ENCODE measurements at regions not wholly inside any gene's neighbourhood (a gene's known extent, or its start where the extent isn't known, plus 50 kb on each side); places are given as distances from the start of the nearest gene placed in this dataset.

DNA sequence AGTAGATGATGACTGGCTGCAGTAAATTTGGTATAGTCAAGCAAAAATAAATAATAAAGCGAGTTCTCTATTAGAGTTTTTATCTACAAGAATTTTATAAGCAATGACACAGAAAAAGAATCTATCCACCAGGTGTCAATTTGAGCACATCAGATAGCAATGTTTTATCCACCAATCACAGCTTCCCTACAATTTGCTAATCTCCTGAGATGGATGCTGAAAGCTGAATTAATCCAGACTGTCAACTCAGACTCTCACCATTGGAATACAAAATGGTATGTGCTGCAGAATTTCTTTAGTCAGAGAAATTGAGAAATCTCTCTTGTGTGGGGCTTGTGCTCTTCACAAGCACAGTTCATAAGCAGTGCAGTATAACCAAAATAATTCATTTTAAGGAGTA is 888.9 kb upstream of the GHITM start:
- Mint-ChIP-seq H3K36me3 (ENCODE audit: unreplicated experiment) (no peaks in the 10 kb centered on the region), H3K4me1 (ENCODE audit: unreplicated experiment) (no peaks in the 10 kb centered on the region), H3K4me3 (ENCODE audit: unreplicated experiment) (no peak overlapping the region), H3K27me3 (ENCODE audit: unreplicated experiment) (no peaks in the 10 kb centered on the region), H3K27ac (ENCODE audit: unreplicated experiment) (no peak overlapping the region), H3K9me3 (ENCODE audit: unreplicated experiment) (peaks cover 19% of the 10 kb centered on the region)
- no peak for DNase-seq (ENCODE audit: extremely low spot score, unreplicated experiment)
- TF ChIP-seq, protein P1, sequence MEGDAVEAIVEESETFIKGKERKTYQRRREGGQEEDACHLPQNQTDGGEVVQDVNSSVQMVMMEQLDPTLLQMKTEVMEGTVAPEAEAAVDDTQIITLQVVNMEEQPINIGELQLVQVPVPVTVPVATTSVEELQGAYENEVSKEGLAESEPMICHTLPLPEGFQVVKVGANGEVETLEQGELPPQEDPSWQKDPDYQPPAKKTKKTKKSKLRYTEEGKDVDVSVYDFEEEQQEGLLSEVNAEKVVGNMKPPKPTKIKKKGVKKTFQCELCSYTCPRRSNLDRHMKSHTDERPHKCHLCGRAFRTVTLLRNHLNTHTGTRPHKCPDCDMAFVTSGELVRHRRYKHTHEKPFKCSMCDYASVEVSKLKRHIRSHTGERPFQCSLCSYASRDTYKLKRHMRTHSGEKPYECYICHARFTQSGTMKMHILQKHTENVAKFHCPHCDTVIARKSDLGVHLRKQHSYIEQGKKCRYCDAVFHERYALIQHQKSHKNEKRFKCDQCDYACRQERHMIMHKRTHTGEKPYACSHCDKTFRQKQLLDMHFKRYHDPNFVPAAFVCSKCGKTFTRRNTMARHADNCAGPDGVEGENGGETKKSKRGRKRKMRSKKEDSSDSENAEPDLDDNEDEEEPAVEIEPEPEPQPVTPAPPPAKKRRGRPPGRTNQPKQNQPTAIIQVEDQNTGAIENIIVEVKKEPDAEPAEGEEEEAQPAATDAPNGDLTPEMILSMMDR (IDR thresholded peaks at IDR 0.05) = no peak

DNA sequence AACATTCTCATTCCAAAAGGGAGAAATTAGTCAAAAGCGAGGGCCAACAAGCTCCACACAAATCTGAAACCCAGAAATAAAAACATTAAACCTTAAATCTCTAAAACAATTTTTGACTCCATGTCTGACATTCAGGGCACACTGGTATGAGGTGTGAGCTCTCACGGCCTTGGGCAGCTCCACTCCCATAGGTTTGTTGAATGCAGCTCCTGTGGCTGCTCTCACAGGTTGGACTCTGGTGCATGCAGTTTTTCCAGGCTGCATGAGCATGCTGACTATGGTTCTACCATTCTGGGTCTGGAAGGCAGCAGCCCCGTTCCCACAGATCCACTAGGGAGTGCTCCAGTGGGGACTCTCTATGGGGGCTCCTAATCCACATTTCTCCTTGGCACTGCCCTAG is 887.1 kb upstream of the GHITM start:
- H3K9me3 Mint-ChIP-seq (ENCODE audit: unreplicated experiment) = peaks cover 19% of the 10 kb centered on the region
- no peak for DNase-seq (ENCODE audit: extremely low spot score, unreplicated experiment)
- no peaks in the 10 kb centered on the region for H3K27me3 Mint-ChIP-seq (ENCODE audit: unreplicated experiment)
- H3K36me3 Mint-ChIP-seq (ENCODE audit: unreplicated experiment) = no peaks in the 10 kb centered on the region
- H3K4me3 Mint-ChIP-seq (ENCODE audit: unreplicated experiment) = no peak overlapping the region
- no peaks in the 10 kb centered on the region for H3K4me1 Mint-ChIP-seq (ENCODE audit: unreplicated experiment)
- TF ChIP-seq, protein P1 (IDR thresholded peaks at IDR 0.05) = no peak
- no peak overlapping the region for H3K27ac Mint-ChIP-seq (ENCODE audit: unreplicated experiment)

- Mint-ChIP-seq H3K27ac (ENCODE audit: unreplicated experiment) (no peak overlapping the region), H3K36me3 (ENCODE audit: unreplicated experiment) (no peaks in the 10 kb centered on the region), H3K9me3 (ENCODE audit: unreplicated experiment) (peaks cover 19% of the 10 kb centered on the region), H3K4me3 (ENCODE audit: unreplicated experiment) (no peak overlapping the region), H3K4me1 (ENCODE audit: unreplicated experiment) (no peaks in the 10 kb centered on the region), H3K27me3 (ENCODE audit: unreplicated experiment) (no peaks in the 10 kb centered on the region)
- TF ChIP-seq, protein P1 (IDR thresholded peaks at IDR 0.05) = no peak
- DNase-seq (ENCODE audit: extremely low spot score, unreplicated experiment) = no peak
Observed at GRCh38 chr10:83252596-83252995, 886.7 kb upstream of the GHITM start.

DNA sequence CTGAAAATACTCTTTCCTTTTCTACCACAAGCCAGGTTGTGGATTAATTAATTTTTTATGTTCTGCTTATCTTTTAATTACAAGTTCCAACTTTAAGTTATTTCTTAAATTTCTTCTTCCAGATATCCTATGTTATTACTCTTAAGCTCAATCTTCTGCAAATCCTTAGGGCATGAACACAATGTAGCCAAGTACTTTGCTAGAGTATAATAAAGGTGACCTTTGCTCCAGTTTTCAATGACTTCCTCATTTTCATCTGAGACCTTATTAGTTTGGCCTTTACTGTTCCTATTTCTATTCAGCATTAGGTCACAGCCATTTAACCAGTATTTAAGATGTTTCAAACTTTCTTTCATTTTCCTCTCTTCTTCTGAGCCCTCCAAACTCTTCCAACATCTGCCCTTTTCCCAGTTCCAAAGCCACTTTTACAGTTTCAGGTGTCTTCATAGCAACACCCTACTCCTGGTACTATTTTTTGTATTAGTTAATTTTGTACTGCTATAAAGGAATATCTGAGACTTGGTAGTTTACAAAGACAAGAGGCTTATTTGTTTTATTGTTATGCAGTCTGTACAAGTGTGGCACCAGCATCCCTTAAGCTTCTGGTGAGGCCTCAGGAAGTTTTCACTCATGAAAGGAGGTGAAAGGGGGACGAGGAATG is 886.2 kb upstream of the GHITM start:
- no peak for DNase-seq (ENCODE audit: extremely low spot score, unreplicated experiment)
- Mint-ChIP-seq H3K27ac (ENCODE audit: unreplicated experiment) (no peak overlapping the region), H3K4me1 (ENCODE audit: unreplicated experiment) (no peaks in the 10 kb centered on the region), H3K36me3 (ENCODE audit: unreplicated experiment) (no peaks in the 10 kb centered on the region), H3K4me3 (ENCODE audit: unreplicated experiment) (no peak overlapping the region), H3K27me3 (ENCODE audit: unreplicated experiment) (no peaks in the 10 kb centered on the region), H3K9me3 (ENCODE audit: unreplicated experiment) (peaks cover 19% of the 10 kb centered on the region)
- TF ChIP-seq, protein P1 (IDR thresholded peaks at IDR 0.05) = no peak

GRCh38 chr10:83254698-83255097 is 884.6 kb upstream of the GHITM start:
- Mint-ChIP-seq H3K36me3 (ENCODE audit: unreplicated experiment) (no peaks in the 10 kb centered on the region), H3K9me3 (ENCODE audit: unreplicated experiment) (peaks cover 19% of the 10 kb centered on the region), H3K4me1 (ENCODE audit: unreplicated experiment) (no peaks in the 10 kb centered on the region), H3K27ac (ENCODE audit: unreplicated experiment) (no peak overlapping the region), H3K4me3 (ENCODE audit: unreplicated experiment) (no peak overlapping the region), H3K27me3 (ENCODE audit: unreplicated experiment) (no peaks in the 10 kb centered on the region)
- DNase-seq (ENCODE audit: extremely low spot score, unreplicated experiment) = no peak
- TF ChIP-seq, protein P1 (IDR thresholded peaks at IDR 0.05) = no peak

Data from osteocyte (in vitro differentiated cells).